Hepatocyte (in vitro differentiated cells): ENCODE measurements at regions not wholly inside any gene's neighbourhood (a gene's known extent, or its start where the extent isn't known, plus 50 kb on each side); places are given as distances from the start of the nearest gene placed in this dataset.

Experiments
- DNase-seq: peaks from one replicate; pipeline ENCODE4 v3.0.0-alpha.2; 2016; ENCODE audit warnings: low spot score
- H2AFZ ChIP-seq: fragments of 200-600 bp; sonication (generic); 2 replicates; pipeline ENCODE4 v1.6.0; 2016; ENCODE audit warnings: antibody characterized with exemption, mild to moderate bottlenecking
- H3K27ac ChIP-seq: fragments of 200-600 bp; sonication (generic); 2 replicates; pipeline ENCODE4 v1.5.1; 2016; ENCODE audit warnings: mild to moderate bottlenecking
- H3K27me3 ChIP-seq: fragments of 200-600 bp; sonication (generic); 2 replicates; pipeline ENCODE4 v1.6.1; 2016
- H3K36me3 ChIP-seq: fragments of 200-600 bp; sonication (generic); replicated peaks from 2 replicates; pipeline ENCODE4 v1.5.1; 2016; ENCODE audit warnings: low read depth; ENCODE audit not compliant: insufficient read depth
- H3K4me1 ChIP-seq: fragments of 200-600 bp; sonication (generic); 2 replicates; pipeline ENCODE4 v1.5.1; 2016; ENCODE audit warnings: mild to moderate bottlenecking, moderate library complexity; ENCODE audit not compliant: insufficient read depth
- H3K4me2 ChIP-seq: fragments of 200-600 bp; sonication (generic); 2 replicates; pipeline ENCODE4 v1.6.0; 2016
- H3K4me3 ChIP-seq: fragments of 200-600 bp; sonication (generic); 2 replicates; pipeline ENCODE4 v1.5.1; 2016; ENCODE audit warnings: mild to moderate bottlenecking
- H3K79me2 ChIP-seq: fragments of 200-600 bp; sonication (generic); 2 replicates; pipeline ENCODE4 v1.6.0; 2017; ENCODE audit warnings: mild to moderate bottlenecking
- H3K9me2 ChIP-seq: fragments of 200-600 bp; sonication (generic); replicated peaks from 2 replicates; pipeline ENCODE4 v1.6.0; 2017; ENCODE audit warnings: mild to moderate bottlenecking; ENCODE audit not compliant: insufficient read depth
- H3K9me3 ChIP-seq: fragments of 200-600 bp; sonication (generic); 2 replicates; pipeline ENCODE4 v1.5.1; 2016; ENCODE audit warnings: low read depth, mild to moderate bottlenecking
- H4K20me1 ChIP-seq: fragments of 200-600 bp; sonication (generic); 2 replicates; pipeline ENCODE4 v1.6.0; 2016; ENCODE audit warnings: mild to moderate bottlenecking; ENCODE audit not compliant: insufficient read depth, poor library complexity, severe bottlenecking
- CTCF ChIP-seq: fragments of 200-600 bp; sonication (generic); IDR thresholded peaks from 2 replicates; pipeline ENCODE4 v1.5.1; 2016; ENCODE audit warnings: antibody characterized with exemption, mild to moderate bottlenecking; ENCODE audit not compliant: poor library complexity
- EZH2 ChIP-seq: fragments of 200-600 bp; sonication (generic); IDR thresholded peaks from 2 replicates; pipeline ENCODE4 v1.6.1; 2016; ENCODE audit warnings: antibody characterized with exemption, mild to moderate bottlenecking, borderline replicate concordance
- EZH2phosphoT487 ChIP-seq: fragments of 200-600 bp; sonication (generic); IDR thresholded peaks from one replicate; pipeline ENCODE4 v1.6.1; 2018; ENCODE audit warnings: antibody characterized with exemption, mild to moderate bottlenecking, low read depth, moderate library complexity; ENCODE audit not compliant: unreplicated experiment, severe bottlenecking
- WGBS: methylation state at CpG from one replicate; pipeline ENCODE4 v1.1.6; 2016; ENCODE audit warnings: low lambda C conversion rate; ENCODE audit errors: missing lambda C conversion rate; 5-methylcytosine and 5-hydroxymethylcytosine counted together

DNA sequence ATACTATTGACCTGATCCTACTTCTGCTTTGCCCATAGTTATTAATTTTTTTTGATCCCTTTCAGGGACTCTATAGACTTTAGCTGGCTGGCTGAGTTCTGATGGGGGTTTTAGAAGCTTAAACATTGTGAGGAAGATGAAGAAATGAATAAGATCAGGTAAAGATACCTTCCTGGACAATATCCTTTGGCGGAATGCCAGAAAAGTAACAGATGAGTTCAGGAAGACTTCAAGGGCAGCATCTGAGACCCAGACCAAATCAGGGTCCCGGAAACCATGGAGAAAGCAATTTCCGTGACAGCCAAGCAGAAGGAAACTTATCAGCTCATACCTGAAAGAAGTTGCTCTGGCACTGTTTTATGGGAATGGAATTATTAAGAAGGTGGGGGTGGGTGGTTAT lies 100.4 kb downstream of the XCL2 start:
- no peak overlapping the region for H3K27ac ChIP-seq
- TF ChIP-seq CTCF (no peak), EZH2phosphoT487 (no peak), EZH2 (no peak)
- no peak for DNase-seq

DNA sequence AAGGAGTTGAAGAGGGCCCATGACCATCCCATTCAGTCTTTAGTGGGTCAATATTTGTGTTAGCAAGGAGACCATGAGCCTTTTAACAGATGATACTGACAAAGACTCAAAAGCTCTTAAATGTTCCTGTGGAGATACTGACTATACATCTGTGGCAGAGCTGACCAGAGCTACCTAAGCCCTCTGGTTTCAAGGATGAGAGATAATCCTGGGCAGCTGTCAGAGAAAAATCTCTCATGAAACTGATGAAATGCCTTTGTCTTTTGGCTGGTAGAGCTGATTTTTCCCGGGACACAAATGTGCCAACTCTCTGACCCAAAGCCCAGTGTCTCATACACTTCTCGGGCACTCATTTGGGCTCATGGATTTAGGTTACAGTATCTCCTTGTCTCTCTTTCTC lies 100.9 kb downstream of the XCL2 start:
- H3K4me1 ChIP-seq, result no peaks in the 10 kb centered on the region
- H3K27me3 ChIP-seq, result no peaks in the 10 kb centered on the region
- no peak overlapping the region for H2AFZ ChIP-seq
- no peak overlapping the region for H3K27ac ChIP-seq
- H3K4me3 ChIP-seq, result no peak overlapping the region
- H4K20me1 ChIP-seq, result no peaks in the 10 kb centered on the region
- no peak for DNase-seq
- H3K79me2 ChIP-seq, result no peaks in the 10 kb centered on the region
- H3K9me2 ChIP-seq, result no peaks in the 10 kb centered on the region
- 88% methylated on average over 2 of the region's 2 CpGs for WGBS
- H3K4me2 ChIP-seq, result no peak overlapping the region
- H3K9me3 ChIP-seq, result no peaks in the 10 kb centered on the region
- no peaks in the 10 kb centered on the region for H3K36me3 ChIP-seq
- no peak for TF ChIP-seq EZH2
- TF ChIP-seq EZH2phosphoT487, result no peak
- no peak for TF ChIP-seq CTCF

More for the DNA sequence above, 100.4 kb downstream of the XCL2 start:
- Histone ChIP-seq H2AFZ (no peak overlapping the region), H3K79me2 (no peaks in the 10 kb centered on the region), H3K36me3 (no peaks in the 10 kb centered on the region), H4K20me1 (no peaks in the 10 kb centered on the region), H3K9me3 (no peaks in the 10 kb centered on the region), H3K27me3 (no peaks in the 10 kb centered on the region), H3K4me1 (no peaks in the 10 kb centered on the region), H3K9me2 (no peaks in the 10 kb centered on the region), H3K4me3 (no peak overlapping the region), H3K4me2 (no peak overlapping the region)
- 87% methylated on average over 3 of the region's 3 CpGs for WGBS

- Histone ChIP-seq H3K9me2 (no peaks in the 10 kb centered on the region), H2AFZ (no peak overlapping the region), H3K27me3 (no peaks in the 10 kb centered on the region), H4K20me1 (no peaks in the 10 kb centered on the region), H3K4me2 (no peak overlapping the region), H3K79me2 (no peaks in the 10 kb centered on the region), H3K4me1 (no peaks in the 10 kb centered on the region), H3K9me3 (no peaks in the 10 kb centered on the region), H3K27ac (no peak overlapping the region), H3K36me3 (no peaks in the 10 kb centered on the region), H3K4me3 (no peak overlapping the region)
- WGBS, result 56% methylated on average over 3 of the region's 3 CpGs
- no peak for DNase-seq
- TF ChIP-seq EZH2phosphoT487 (no peak), CTCF (no peak), EZH2 (no peak)
Measured at GRCh38 chr1:168441745-168442144, 102.1 kb downstream of the XCL2 start.
